ENCODE measurements at regions not wholly inside any gene's neighbourhood (a gene's known extent, or its start where the extent isn't known, plus 50 kb on each side); places are given as distances from the start of the nearest gene placed in this dataset.

DNA sequence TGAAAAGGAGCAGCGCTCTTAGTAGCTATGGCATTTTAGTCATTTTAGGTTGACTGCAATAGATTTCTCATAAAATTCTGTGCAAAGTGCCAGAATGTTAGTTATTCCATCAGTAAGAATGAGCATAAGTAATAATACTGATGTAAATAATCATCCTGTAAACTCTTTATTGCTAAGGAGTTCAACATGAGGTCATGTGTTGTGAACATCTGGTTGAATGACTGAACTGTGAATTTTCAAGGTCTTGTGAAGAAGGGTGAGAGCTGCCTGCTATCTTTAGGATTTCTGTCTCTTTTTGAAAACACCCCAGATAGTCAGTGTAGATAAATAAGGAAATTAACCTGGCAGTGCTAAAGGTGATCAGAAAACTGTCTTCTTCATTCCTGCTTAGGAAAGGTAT, 333.4 kb upstream of the TBC1D5 start:
- TF ChIP-seq POLR2A (IDR thresholded peaks at IDR 0.05; ENCODE audit: control extremely low read depth in 1 of 2, low read depth in 2 of 2, low read length in 2 of 2) (no peak), TCF12 (IDR thresholded peaks at IDR 0.05; ENCODE audit: low read depth, low read length) (no peak), TAF1 (IDR thresholded peaks at IDR 0.05; ENCODE audit: low read depth, low read length) (no peak)
- TF ChIP-seq, protein P1, sequence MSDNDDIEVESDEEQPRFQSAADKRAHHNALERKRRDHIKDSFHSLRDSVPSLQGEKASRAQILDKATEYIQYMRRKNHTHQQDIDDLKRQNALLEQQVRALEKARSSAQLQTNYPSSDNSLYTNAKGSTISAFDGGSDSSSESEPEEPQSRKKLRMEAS (IDR thresholded peaks at IDR 0.05) = no peak

Measured in H1 (cell line).